Natural killer cell (primary cell): ENCODE measurements at regions not wholly inside any gene's neighbourhood (a gene's known extent, or its start where the extent isn't known, plus 50 kb on each side); places are given as distances from the start of the nearest gene placed in this dataset.

Experiments used
- ATAC-seq, 3 donors: fragments of 150-1000 bp in 2 of 3; fragments of 200-7000 bp in 1 of 3; cut with Tn5 transposase; 1 replicate in 1 of 3; 2 replicates in 2 of 3; pipeline ENCODE4 v1.10.0; 2021; ENCODE audit warnings: mild to moderate bottlenecking in 2 of 3, moderate library complexity in 2 of 3
- DNase-seq, 2 donors: peaks; one replicate each; pipeline versions ENCODE4 v3.0.0 to v3.0.0-alpha.2; 2013 to 2021; ENCODE audit warnings: mixed read lengths in 1 of 2
- H3K27ac ChIP-seq: one replicate; pipeline ENCODE4 v1.5.1; 2013; ENCODE audit warnings: mild to moderate bottlenecking, low read length
- H3K27me3 ChIP-seq: one replicate; pipeline ENCODE4 v1.6.1; 2013; ENCODE audit warnings: low read length; ENCODE audit not compliant: control insufficient read depth, insufficient read depth
- H3K36me3 ChIP-seq: one replicate; pipeline ENCODE4 v1.6.1; 2013; ENCODE audit warnings: low read length; ENCODE audit not compliant: control insufficient read depth, insufficient read depth
- H3K4me1 ChIP-seq: one replicate; pipeline ENCODE4 v1.6.1; 2013; ENCODE audit warnings: low read length; ENCODE audit not compliant: control insufficient read depth, insufficient read depth
- H3K4me3 ChIP-seq: one replicate; pipeline ENCODE4 v1.5.1; 2013; ENCODE audit warnings: low read length
- H3K9me3 ChIP-seq: one replicate; pipeline ENCODE4 v1.6.1; 2013; ENCODE audit warnings: low read length; ENCODE audit not compliant: control insufficient read depth, insufficient read depth
- H3K27ac Mint-ChIP-seq, 2 donors: one replicate each; pipeline ENCODE4 v1.8.0; 2022; ENCODE audit warnings: mild to moderate bottlenecking in 2 of 2, mixed read lengths in 2 of 2, moderate library complexity in 1 of 2
- H3K27me3 Mint-ChIP-seq, 2 donors: one replicate each; pipeline ENCODE4 v1.8.0; 2022; ENCODE audit warnings: low read depth in 2 of 2, mixed read lengths in 2 of 2
- H3K36me3 Mint-ChIP-seq: one replicate; pipeline ENCODE4 v1.8.0; 2022; ENCODE audit warnings: mixed read lengths
- H3K4me1 Mint-ChIP-seq, 2 donors: one replicate each; pipeline ENCODE4 v1.8.0; 2022; ENCODE audit warnings: mixed read lengths in 2 of 2
- H3K4me3 Mint-ChIP-seq: one replicate; pipeline ENCODE4 v1.8.0; 2022; ENCODE audit warnings: mild to moderate bottlenecking, moderate library complexity, mixed read lengths
- H3K9me3 Mint-ChIP-seq, 2 donors: one replicate each; pipeline ENCODE4 v1.8.0; 2022; ENCODE audit warnings: mixed read lengths in 2 of 2
- WGBS: methylation state at CpG from one replicate; pipeline ENCODE4 v1.1.7; 2013; ENCODE audit warnings: missing lambda C conversion rate; ENCODE audit not compliant: insufficient coverage; 5-methylcytosine and 5-hydroxymethylcytosine counted together
- intact Hi-C: fragments of 100-400 bp; cut with micrococcal nuclease; formaldehyde crosslinking; loops from one replicate; pipeline ENCODE4 v1.14.2; 2022
- TF ChIP-seq, protein P1 (sequence below): fragments of 200-600 bp; IDR thresholded peaks from one replicate; pipeline ENCODE4 v1.8.0; 2022; ENCODE audit warnings: antibody characterized with exemption

- no peaks in the 10 kb centered on the region for H3K27me3 Mint-ChIP-seq
- intact Hi-C loops, result no loop called here
- no peaks in the 10 kb centered on the region for H3K4me1 Mint-ChIP-seq
- no peak for ATAC-seq
- H3K36me3 Mint-ChIP-seq, result no peaks in the 10 kb centered on the region
- Histone ChIP-seq H3K9me3 (no peaks in the 10 kb centered on the region), H3K27ac (no peak overlapping the region), H3K4me1 (no peaks in the 10 kb centered on the region), H3K27me3 (no peaks in the 10 kb centered on the region), H3K4me3 (no peak overlapping the region), H3K36me3 (no peaks in the 10 kb centered on the region)
- no peak overlapping the region for H3K27ac Mint-ChIP-seq
- TF ChIP-seq, protein P1, sequence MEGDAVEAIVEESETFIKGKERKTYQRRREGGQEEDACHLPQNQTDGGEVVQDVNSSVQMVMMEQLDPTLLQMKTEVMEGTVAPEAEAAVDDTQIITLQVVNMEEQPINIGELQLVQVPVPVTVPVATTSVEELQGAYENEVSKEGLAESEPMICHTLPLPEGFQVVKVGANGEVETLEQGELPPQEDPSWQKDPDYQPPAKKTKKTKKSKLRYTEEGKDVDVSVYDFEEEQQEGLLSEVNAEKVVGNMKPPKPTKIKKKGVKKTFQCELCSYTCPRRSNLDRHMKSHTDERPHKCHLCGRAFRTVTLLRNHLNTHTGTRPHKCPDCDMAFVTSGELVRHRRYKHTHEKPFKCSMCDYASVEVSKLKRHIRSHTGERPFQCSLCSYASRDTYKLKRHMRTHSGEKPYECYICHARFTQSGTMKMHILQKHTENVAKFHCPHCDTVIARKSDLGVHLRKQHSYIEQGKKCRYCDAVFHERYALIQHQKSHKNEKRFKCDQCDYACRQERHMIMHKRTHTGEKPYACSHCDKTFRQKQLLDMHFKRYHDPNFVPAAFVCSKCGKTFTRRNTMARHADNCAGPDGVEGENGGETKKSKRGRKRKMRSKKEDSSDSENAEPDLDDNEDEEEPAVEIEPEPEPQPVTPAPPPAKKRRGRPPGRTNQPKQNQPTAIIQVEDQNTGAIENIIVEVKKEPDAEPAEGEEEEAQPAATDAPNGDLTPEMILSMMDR, result no peak
- H3K9me3 Mint-ChIP-seq, result peaks cover 7 to 8% of the 10 kb centered on the region in 2 donors
- no peak for DNase-seq
- H3K4me3 Mint-ChIP-seq, result no peak overlapping the region
- WGBS, result 50% methylated on average over 1 of the region's 1 CpG
Observed at GRCh38 chr1:218711001-218711400, 365.9 kb downstream of the TGFB2 start.

GRCh38 chr1:218711884-218712674 is 366.9 kb downstream of the TGFB2 start:
- no peaks in the 10 kb centered on the region for H3K9me3 ChIP-seq
- Mint-ChIP-seq H3K36me3 (no peaks in the 10 kb centered on the region), H3K27me3 (no peaks in the 10 kb centered on the region), H3K4me1 (no peaks in the 10 kb centered on the region), H3K27ac (no peak overlapping the region), H3K9me3 (peaks cover 8 to 12% of the 10 kb centered on the region in 2 donors), H3K4me3 (no peak overlapping the region)
- ATAC-seq (no peak), DNase-seq (no peak)
- H3K36me3 ChIP-seq, result no peaks in the 10 kb centered on the region
- WGBS, result 82% methylated on average over 6 of the region's 9 CpGs
- no peak overlapping the region for H3K27ac ChIP-seq
- no peak overlapping the region for H3K4me3 ChIP-seq
- intact Hi-C loops, result no loop called here
- H3K27me3 ChIP-seq, result no peaks in the 10 kb centered on the region
- TF ChIP-seq, protein P1, result no peak
- H3K4me1 ChIP-seq, result no peaks in the 10 kb centered on the region

- intact Hi-C loops, result no loop called here
- TF ChIP-seq, protein P1, result no peak
- no peaks in the 10 kb centered on the region for H3K27me3 Mint-ChIP-seq
- H3K4me1 Mint-ChIP-seq, result no peaks in the 10 kb centered on the region
- H3K4me3 ChIP-seq, result no peak overlapping the region
- ATAC-seq (no peak), DNase-seq (no peak)
- H3K36me3 ChIP-seq, result no peaks in the 10 kb centered on the region
- WGBS, result 73% methylated on average over 5 of the region's 5 CpGs
- H3K4me1 ChIP-seq, result no peaks in the 10 kb centered on the region
- no peak overlapping the region for H3K4me3 Mint-ChIP-seq
- no peaks in the 10 kb centered on the region for H3K9me3 ChIP-seq
- no peak overlapping the region for H3K27ac ChIP-seq
- no peak overlapping the region for H3K27ac Mint-ChIP-seq
- no peaks in the 10 kb centered on the region for H3K36me3 Mint-ChIP-seq
- peaks cover 8 to 10% of the 10 kb centered on the region in 2 donors for H3K9me3 Mint-ChIP-seq
- no peaks in the 10 kb centered on the region for H3K27me3 ChIP-seq
Observed at GRCh38 chr1:218712677-218713076, 367.5 kb downstream of the TGFB2 start.
